ENCODE measurements at regions not wholly inside any gene's neighbourhood (a gene's known extent, or its start where the extent isn't known, plus 50 kb on each side); places are given as distances from the start of the nearest gene placed in this dataset.

GRCh38 chr4:100722866-100723459 lies 205.1 kb upstream of the EMCN start:
- Histone ChIP-seq H2AFZ (ENCODE audit: low read length) (no peak overlapping the region), H4K20me1 (ENCODE audit: insufficient read depth, low read length) (no peaks in the 10 kb centered on the region), H3K27me3 (ENCODE audit: insufficient read depth, low read length) (no peaks in the 10 kb centered on the region), H3K4me2 (ENCODE audit: insufficient read depth, low read length) (no peak overlapping the region), H3K36me3 (ENCODE audit: insufficient read depth, low read length) (no peaks in the 10 kb centered on the region), H3K4me1 (ENCODE audit: insufficient read depth, low read length) (no peaks in the 10 kb centered on the region), H3K4me3 (ENCODE audit: insufficient read depth, low read length) (no peak overlapping the region), H3K79me2 (ENCODE audit: insufficient read depth, low read length) (no peaks in the 10 kb centered on the region), H3K9me3 (ENCODE audit: low read depth, low read length) (no peaks in the 10 kb centered on the region), H3K27ac (ENCODE audit: low read depth, low read length) (no peak overlapping the region)
- no peak for DNase-seq (ENCODE audit: insufficient read length, low spot score, missing footprints)
- TF ChIP-seq CTCF (IDR thresholded peaks at IDR 0.05; ENCODE audit: extremely low read depth, low read depth, low read length) = no peak

GRCh38 chr4:100722133-100722532 lies 204.3 kb upstream of the EMCN start:
- H3K79me2 ChIP-seq (ENCODE audit: insufficient read depth, low read length) = no peaks in the 10 kb centered on the region
- no peak overlapping the region for H3K27ac ChIP-seq (ENCODE audit: low read depth, low read length)
- no peak for TF ChIP-seq CTCF (IDR thresholded peaks at IDR 0.05; ENCODE audit: extremely low read depth, low read depth, low read length)
- DNase-seq (ENCODE audit: insufficient read length, low spot score, missing footprints) = no peak
- H3K4me1 ChIP-seq (ENCODE audit: insufficient read depth, low read length) = no peaks in the 10 kb centered on the region
- H3K4me3 ChIP-seq (ENCODE audit: insufficient read depth, low read length) = no peak overlapping the region
- no peaks in the 10 kb centered on the region for H3K27me3 ChIP-seq (ENCODE audit: insufficient read depth, low read length)
- no peak overlapping the region for H2AFZ ChIP-seq (ENCODE audit: low read length)
- H3K4me2 ChIP-seq (ENCODE audit: insufficient read depth, low read length) = no peak overlapping the region
- no peaks in the 10 kb centered on the region for H4K20me1 ChIP-seq (ENCODE audit: insufficient read depth, low read length)
- H3K9me3 ChIP-seq (ENCODE audit: low read depth, low read length) = no peaks in the 10 kb centered on the region
- H3K36me3 ChIP-seq (ENCODE audit: insufficient read depth, low read length) = no peaks in the 10 kb centered on the region

- Histone ChIP-seq H3K4me2 (ENCODE audit: insufficient read depth, low read length) (no peak overlapping the region), H3K27ac (ENCODE audit: low read depth, low read length) (no peak overlapping the region), H3K9me3 (ENCODE audit: low read depth, low read length) (no peaks in the 10 kb centered on the region), H3K27me3 (ENCODE audit: insufficient read depth, low read length) (no peaks in the 10 kb centered on the region), H3K4me1 (ENCODE audit: insufficient read depth, low read length) (no peaks in the 10 kb centered on the region), H2AFZ (ENCODE audit: low read length) (no peak overlapping the region), H3K4me3 (ENCODE audit: insufficient read depth, low read length) (no peak overlapping the region), H3K79me2 (ENCODE audit: insufficient read depth, low read length) (no peaks in the 10 kb centered on the region), H4K20me1 (ENCODE audit: insufficient read depth, low read length) (no peaks in the 10 kb centered on the region), H3K36me3 (ENCODE audit: insufficient read depth, low read length) (no peaks in the 10 kb centered on the region)
- no peak for TF ChIP-seq CTCF (IDR thresholded peaks at IDR 0.05; ENCODE audit: extremely low read depth, low read depth, low read length)
- no peak for DNase-seq (ENCODE audit: insufficient read length, low spot score, missing footprints)
Measured at GRCh38 chr4:100721490-100721889, 203.7 kb upstream of the EMCN start.

- Histone ChIP-seq H3K9me3 (ENCODE audit: low read depth, low read length) (no peaks in the 10 kb centered on the region), H3K36me3 (ENCODE audit: insufficient read depth, low read length) (no peaks in the 10 kb centered on the region), H4K20me1 (ENCODE audit: insufficient read depth, low read length) (no peaks in the 10 kb centered on the region), H3K4me3 (ENCODE audit: insufficient read depth, low read length) (no peak overlapping the region), H3K27me3 (ENCODE audit: insufficient read depth, low read length) (no peaks in the 10 kb centered on the region), H3K4me1 (ENCODE audit: insufficient read depth, low read length) (no peaks in the 10 kb centered on the region), H3K4me2 (ENCODE audit: insufficient read depth, low read length) (no peak overlapping the region), H3K27ac (ENCODE audit: low read depth, low read length) (no peak overlapping the region), H3K79me2 (ENCODE audit: insufficient read depth, low read length) (no peaks in the 10 kb centered on the region), H2AFZ (ENCODE audit: low read length) (no peak overlapping the region)
- TF ChIP-seq CTCF (IDR thresholded peaks at IDR 0.05; ENCODE audit: extremely low read depth, low read depth, low read length) = no peak
- no peak for DNase-seq (ENCODE audit: insufficient read length, low spot score, missing footprints)
Measured at GRCh38 chr4:100721077-100721476, 203.3 kb upstream of the EMCN start.

Data from osteoblast (primary cell).